ENCODE measurements at regions not wholly inside any gene's neighbourhood (a gene's known extent, or its start where the extent isn't known, plus 50 kb on each side); places are given as distances from the start of the nearest gene placed in this dataset.
"Not testable (repeated sequence)": the region's sequence is repeated elsewhere in the genome, so short reads cannot be mapped to it uniquely, and the experiment has no call there.

DNA sequence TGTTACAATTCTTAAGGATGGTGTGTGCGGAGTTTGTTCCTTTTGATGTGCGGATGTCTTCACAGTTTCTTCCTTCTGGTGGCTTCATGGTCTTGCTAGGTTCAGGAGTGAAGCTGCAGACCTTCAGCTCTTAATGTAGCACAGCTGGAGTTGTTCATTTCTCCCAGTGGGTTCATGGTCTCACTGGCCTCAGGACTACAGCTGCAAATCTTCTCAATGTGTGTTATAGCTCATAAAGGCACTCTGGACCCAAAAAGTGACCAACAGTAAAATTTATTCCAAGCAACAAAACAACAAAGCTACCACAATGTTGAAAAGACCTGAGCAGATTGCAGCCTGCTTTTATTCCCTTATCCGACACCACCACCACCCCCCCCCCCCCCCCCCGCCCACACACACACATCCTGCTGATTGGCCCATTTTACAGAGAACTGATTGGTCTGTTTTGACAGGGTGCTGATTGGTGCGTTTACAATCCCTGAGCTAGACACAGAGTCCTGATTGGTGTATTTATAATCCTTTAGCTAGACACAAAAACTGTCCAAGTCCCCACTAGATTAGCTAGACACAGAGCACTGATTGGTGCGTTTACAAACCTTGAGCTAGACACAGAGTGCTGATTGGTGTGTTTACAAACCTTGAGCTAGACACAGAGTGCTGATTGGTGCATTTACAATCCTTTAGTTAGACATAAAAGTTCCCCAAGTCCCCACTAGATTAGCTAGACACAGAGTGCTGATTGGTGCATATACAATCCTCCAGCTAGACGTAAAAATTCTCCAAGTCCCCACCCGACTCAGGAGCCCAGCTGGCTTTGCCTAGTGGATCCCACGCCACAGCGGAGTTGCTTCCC, 59.2 kb downstream of the BAK1 start:
- TF ChIP-seq POLR2A (IDR thresholded peaks at IDR 0.05; ENCODE audit: low read depth); POLR2AphosphoS5 (IDR thresholded peaks at IDR 0.05): not testable (repeated sequence)
- TF ChIP-seq, protein P1, sequence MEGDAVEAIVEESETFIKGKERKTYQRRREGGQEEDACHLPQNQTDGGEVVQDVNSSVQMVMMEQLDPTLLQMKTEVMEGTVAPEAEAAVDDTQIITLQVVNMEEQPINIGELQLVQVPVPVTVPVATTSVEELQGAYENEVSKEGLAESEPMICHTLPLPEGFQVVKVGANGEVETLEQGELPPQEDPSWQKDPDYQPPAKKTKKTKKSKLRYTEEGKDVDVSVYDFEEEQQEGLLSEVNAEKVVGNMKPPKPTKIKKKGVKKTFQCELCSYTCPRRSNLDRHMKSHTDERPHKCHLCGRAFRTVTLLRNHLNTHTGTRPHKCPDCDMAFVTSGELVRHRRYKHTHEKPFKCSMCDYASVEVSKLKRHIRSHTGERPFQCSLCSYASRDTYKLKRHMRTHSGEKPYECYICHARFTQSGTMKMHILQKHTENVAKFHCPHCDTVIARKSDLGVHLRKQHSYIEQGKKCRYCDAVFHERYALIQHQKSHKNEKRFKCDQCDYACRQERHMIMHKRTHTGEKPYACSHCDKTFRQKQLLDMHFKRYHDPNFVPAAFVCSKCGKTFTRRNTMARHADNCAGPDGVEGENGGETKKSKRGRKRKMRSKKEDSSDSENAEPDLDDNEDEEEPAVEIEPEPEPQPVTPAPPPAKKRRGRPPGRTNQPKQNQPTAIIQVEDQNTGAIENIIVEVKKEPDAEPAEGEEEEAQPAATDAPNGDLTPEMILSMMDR (IDR thresholded peaks at IDR 0.05) = not testable (repeated sequence)

Data from esophagus muscularis mucosa (tissue), 3 donors.